NCI-H146 treated with DMSO at 0.1 percent for 48 hours (cell line): ENCODE measurements at regions not wholly inside any gene's neighbourhood (a gene's known extent, or its start where the extent isn't known, plus 50 kb on each side); places are given as distances from the start of the nearest gene placed in this dataset.
"Not testable (repeated sequence)": the region's sequence is repeated elsewhere in the genome, so short reads cannot be mapped to it uniquely, and the experiment has no call there.

ENCODE experiments used
- DNase-seq: peaks from one replicate; lab custom pipeline; 2025; ENCODE audit not compliant: unreplicated experiment; lab: John Stamatoyannopoulos, UW

DNA sequence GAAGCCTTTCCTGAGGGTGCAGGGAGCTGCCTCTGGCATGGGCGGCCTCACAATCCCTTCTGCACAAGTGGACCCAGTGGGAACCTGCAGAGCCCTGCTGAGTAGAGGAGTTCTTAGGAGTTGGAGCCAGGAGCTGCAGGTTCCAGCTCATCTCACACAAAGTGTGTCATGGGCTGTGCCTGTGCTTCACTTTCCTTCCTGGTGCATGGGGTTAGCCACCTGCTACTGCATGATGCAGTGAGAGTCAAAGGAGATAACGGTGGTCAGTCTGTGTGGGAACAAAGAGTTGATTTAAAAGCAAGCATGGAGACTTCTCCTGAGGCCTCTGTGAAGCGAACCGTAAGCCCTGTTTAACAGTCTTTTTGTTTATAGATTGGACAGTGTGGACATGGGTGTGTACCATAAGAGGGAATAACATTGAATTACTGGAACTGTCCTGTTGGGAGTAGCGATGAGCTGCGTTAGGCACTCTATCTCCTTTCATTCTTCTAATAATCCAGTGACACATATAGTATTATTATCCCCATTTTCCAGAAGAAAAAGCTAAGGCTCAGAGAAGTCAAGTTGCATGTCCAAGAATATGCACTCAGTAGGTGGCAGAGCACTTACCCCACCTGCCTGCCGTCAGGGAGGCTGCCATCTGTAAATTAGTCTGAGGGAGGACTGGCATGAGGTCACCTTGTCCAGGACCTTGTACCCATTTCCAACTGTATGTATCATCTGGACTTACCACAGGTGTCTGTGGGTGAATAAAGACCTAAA is 68.7 kb upstream of the PRR23C start:
- no peak for DNase-seq

DNA sequence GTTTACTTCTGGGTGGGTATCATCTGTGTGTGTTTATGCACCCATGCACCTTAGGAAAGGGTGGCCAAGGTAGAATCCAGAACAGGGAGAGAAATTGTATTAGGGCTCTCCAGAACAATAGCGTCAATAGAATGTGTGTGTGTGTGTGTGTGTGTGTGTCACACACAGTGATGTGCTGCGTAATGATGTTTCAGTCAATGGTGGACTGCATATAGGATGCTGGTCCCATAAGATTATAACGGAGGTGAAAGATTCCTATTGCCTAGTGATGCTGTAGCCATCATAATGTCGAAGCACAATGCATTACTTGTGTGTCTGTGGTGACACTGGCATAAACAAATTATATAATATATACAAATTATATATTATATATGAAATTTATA is 69.3 kb upstream of the PRR23C start:
- no peak for DNase-seq

DNA sequence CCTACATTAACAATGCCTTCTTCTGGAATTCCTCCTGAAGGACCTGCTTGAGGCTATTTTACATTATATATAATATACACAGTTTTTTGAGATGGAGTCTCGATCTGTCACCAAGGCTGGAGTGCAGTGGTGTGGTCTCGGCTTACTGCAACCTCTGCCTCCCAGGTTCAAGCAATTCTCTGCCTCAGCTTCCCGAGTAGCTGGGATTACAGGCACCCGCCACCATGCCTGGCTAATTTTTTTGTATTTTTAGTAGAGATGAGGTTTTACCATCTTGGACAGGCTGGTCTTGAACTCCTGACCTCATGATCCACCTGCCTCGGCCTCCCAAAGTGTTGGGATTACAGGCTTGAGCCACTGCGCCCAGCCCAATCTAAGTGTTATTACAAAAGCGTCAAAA is 71.9 kb upstream of the PRR23C start:
- not testable (repeated sequence) for DNase-seq

DNA sequence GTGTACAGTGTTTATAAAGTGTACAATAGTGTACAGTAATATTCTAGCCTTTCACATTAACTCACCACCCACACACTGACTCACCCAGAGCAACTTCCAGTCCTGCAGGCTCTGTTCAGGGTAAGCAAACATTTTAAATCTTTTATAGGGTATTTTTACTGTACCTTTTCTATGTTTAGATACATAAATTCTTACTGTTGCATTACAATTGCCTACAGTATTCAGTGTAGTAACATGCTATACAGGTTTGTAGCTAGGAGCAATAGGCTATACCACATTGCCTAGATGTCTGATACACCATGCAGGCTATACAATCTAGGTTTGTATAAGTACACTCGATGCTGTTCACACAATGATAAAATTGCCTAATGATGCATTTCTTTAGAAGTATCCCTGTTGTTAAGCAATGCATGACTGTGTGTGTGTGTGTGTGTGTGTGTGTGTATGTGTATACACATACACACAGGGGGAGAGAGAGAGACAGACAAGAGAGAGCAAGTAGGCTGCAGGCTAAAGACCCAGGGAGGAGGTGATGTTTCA is 72.5 kb upstream of the PRR23C start:
- no peak for DNase-seq

DNA sequence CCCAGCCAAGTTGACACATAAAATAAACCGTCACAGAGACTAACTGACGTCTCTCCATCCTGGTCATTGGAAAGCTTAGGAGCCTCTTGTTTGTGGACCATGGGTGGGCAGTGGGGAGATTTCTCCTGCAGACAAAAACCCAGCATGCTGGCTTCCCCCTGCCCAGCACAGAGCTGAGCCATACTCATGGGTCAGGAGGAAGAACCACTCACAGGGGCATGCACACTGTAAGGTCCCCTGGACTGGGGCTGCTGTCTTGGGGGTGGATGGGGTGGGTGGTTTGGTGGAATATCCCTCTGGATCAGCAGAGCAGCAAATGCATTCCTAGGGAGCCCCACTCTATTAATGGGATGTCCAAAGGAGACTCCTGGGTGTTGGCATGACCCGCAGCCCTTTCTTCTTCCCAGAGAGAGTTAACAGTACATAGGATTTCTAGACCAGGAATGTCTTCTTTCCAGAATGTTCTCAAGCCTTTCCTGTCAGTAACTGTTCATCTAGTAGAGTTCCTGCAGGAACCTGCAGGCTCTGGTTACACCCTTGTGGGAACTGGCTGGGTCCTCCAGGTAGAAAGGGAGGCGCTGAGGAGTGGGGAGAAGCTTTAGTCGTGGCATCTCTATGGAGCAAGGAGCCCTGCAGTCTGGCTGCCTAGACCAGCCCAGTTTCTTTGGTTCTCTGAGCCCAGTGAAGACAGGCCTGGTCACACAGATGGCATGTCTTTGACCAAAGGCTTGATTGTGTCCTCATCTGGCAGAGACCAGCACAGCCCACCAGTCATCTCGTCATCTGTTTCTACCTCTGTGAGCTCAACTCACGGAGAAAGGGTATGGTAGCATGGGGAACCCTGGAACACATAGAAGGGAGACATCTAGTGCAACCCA is 73.4 kb upstream of the PRR23C start:
- DNase-seq = no peak

DNA sequence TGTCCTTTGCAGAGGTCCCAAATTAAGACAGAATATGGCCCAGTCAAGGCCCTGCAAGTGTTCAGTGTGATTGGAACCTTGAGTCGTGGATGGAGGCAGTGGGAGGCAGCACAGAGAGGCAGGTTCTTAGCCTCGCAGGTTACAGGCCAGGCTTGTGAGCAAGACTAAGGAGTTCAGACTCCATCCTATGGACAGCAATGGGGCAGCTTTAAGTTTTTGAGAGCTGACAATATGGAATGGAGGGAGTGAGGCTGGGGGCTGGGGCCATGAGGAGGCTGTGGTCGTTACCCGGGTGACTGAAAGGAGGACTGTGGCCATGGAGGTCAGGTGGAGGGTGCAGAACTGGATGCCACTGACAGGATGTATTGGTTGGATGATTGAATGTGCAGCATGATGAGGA is 74.1 kb upstream of the PRR23C start:
- DNase-seq = no peak

DNA sequence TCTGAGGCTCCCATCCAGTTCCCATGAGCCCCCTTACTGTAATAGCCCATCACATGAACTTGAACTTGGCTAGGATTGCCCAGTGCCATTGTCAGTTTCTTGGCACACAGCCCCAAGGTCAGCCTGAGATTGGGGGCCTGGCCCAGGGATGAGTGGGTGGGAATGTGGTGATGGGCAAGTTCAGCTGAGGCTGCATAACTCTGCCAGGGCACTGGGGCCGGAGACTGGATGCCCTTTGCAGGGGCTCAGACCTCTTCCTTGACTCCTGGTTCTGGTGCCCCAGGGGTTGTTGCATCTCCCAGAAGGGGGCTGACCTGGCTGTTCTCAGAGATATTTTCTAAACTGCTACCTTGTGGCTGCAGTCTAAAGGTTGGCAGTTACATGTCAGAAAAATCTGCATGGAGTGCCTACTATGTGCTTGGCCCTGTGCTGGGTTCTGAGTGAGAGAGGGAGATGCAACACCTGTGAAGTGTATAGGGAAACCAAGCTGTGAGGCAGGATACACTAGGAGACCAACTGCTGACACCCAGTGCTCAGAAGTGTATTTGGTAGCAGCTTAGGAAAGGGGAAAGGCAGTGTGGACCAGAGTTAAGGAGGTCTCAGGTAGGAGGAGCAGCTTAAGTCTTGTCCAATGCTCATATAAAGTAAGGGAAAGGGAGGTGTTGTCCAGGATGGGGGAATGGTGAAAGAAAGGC is 74.8 kb upstream of the PRR23C start:
- no peak for DNase-seq

DNA sequence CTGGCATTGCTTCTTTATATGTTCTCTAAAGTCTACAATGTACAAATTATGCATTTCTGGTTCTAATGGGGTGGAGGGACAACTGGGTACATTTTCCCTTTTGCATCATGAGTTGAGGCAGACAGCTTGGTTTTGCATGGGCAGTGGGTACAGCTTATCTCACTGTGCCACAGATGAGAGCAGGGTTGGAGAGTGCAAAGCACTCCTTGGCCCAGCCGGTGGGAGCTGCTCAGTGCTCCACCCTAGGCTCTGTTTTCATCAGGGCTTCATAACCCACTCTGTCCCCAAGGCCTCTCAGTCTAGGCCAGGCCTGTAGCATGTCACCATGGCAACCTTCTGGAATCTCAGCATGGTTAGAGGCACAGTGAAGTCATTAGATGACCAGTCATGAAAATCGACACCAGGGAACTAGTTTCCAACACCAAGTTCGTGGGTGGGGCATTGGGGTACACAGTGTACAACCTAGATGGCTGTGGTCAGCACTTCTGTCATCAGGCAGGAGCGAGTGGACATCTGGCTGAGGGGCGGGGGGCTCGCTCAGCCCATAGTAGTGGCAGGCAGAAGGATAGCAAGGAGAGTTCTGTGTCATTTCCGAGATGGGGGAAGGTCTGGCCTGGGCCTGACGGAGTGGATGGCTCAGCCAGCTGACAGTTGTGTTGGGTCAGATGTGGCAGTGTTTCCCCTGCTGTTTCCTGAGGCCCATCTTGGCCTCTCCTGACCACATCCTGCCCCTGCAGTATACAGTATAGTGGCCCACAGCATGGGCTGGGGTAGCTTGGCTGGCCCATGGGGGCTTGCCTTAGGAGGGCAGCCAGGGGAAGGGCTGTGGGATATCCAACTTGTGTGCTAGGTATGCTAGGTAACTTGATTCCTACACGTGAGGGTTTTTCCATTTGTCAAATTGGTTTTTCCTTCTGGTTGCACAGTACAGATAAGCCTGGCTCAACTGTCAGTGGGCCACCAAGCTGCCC is 75.7 kb upstream of the PRR23C start:
- no peak for DNase-seq

DNA sequence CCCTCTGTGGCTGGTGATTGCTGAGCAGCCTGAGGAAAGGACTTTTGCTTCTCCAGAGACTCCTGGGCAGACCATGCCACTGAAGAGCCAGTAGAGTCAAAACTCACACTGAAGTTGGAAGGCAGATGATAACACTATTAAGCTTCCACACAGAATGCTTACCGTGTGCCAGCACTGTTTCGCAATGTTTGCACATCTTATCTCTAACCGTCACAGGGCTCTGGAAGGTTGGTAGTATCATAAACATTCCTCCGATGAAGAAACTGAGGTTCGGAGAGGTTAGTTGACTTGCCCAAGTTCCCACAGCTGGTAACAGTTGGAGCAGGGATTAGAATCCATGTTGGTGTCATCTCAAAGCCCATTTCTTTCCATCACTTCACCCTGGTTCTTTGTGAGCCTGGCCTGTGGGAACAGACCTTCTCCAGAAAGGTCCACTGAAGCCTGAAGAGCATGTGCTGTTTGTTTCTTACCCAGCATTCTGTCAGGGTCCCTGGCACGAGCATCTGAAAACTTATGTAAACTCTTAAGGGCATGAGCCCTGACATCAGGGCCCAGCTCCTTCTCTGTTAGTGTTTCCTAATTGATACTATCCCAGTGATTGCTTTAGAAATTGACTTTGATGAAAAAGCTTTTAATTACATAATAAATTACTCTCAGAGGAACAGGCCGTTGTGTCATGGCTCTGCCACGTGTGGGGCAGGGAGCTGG is 77.0 kb upstream of the PRR23C start:
- DNase-seq = no peak

DNA sequence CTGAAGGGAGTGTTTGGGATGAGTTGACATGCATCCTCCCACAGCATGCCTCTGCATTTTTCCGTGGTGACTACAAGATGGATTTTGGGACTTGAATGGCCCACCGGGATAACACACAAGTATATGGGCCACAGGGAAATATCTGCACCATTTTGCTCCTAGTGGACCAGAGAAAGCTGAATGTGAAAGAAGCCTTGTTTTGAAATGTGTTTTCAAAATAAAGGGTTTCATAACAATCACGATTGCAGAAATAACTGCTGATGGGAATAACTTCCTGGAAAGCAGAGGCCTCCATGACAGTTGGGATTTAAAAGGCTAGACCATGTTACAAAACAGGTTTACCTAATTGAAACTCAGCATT is 77.5 kb upstream of the PRR23C start:
- DNase-seq = no peak

DNA sequence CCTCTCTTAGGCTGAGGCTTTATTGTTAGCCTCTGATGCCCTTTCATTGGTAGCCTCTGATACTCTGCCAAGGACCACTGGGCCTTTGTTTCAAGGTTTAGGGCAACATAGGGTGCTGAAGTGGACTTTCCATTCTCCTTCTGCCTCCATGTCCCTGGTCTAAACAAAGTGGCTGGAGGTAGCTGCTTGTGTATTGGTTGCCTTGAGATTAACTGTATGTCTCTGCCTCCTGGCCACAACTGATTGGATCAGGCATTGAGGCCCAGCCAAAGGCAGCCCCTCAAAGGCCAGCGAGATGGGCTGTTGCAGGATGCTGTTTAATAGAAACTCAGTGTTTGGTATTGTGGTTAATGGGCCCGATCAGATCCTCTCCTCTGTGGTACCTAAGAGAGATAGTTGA is 77.9 kb upstream of the PRR23C start:
- DNase-seq = no peak

DNA sequence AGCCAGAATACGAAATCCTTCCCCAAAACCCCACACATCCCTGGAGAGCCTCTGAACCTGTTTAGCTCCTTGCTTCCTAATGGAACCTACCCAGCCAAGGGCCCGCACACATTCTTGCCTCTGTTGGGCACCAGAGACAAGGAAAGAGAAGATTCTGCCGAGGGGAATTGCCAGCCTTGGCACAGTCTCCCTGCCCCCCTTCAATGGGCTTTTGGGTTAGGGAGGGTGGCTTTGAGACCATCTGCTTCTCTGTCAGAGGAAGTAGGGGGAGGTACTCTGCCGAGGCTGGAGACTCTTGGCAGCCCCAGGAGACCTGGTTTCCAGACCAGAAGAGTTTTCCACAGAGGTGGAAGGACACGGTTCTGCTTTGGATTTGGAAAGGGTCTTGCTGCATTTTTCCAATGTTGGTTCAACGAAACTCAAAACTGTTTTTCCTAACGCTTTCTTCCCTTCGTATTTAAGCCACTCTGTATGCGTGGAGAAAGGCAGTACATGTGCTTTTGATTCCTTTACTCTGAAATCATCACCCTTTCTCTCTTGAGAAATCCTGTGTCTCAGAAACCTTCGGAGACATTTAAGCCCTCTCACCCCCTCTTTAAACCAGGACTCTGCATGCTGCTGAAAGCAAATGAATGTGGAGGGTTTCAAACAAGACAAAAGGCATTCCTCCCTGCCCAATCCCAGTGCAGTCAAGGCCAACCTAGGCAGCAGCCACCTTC is 78.8 kb upstream of the PRR23C start:
- no peak for DNase-seq

DNA sequence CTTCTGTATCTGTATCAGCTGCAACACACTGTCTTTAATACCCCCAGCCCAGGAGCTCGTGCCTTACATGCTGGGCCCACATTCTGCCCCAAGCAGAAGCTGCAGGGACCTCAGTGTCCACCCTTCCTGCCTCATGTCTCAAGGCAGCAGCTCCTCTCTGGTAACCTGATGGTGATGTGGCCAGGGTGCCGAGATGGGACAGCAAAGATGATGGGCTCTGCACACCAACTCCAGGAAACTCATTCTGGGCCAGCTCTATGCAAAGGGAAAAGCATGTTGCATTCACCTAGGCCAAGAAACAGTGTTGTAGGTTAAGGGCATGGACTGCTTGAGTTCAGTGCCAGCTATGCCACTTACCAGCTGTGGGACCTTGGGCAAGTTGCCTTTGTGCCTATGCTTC is 79.5 kb upstream of the PRR23C start:
- DNase-seq = no peak

DNA sequence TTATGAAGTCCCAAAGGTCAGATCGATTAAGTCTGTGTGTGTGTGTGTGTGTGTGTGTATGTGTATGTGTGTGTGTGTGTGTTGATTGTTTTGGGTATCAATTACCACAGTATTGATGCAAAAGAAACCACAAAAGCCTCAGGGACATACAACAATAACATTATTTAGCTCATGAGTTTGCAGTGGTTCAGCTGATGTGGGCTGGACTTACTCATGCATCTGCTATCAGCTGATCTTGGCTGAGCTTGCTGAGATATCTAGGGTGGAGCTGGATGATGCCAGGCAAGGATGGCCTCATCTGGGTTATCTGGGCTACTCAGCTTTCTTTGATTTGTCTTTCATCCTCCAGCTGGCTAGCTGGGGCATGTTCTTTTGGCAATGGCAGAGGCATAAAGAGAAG is 82.4 kb upstream of the PRR23C start:
- no peak for DNase-seq

DNA sequence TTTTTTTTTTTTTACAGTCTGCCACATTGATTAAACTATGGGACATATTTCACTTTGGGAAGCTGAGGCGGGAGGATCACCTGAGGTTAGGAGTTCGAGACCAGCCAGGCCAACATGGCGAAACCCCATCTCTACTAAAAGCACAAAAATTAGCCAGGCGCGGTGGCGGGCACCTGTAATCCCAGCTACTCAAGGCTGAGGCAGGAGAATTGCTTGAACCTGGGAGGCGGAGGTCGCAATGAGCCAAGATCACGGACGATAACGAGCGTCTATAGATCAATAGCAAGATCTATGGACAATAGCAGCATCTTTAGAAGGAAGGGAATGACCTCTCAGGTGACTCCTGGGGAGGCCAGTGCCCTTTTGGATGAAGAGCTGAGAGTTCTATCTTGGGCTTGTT is 82.9 kb upstream of the PRR23C start:
- not testable (repeated sequence) for DNase-seq

DNA sequence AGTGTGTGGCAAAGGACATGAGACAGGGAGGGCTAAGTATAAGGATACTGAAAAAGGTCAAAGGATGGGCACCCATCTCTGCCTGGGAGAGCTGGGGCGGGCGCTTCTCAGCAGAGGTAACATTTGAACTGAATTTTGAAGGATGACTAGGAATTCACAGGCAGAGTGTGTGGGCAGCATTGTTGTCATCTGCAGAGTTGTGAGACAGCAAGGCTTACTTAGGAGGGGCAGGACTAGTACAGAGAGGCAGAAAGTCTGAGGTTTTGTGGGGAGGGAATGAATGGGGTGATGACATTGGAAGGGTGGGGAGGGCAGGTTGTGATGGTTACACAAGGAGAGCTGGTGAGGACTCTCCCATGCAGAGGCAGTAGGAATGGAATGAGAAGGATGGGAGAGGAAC is 84.1 kb upstream of the PRR23C start:
- DNase-seq = no peak

DNA sequence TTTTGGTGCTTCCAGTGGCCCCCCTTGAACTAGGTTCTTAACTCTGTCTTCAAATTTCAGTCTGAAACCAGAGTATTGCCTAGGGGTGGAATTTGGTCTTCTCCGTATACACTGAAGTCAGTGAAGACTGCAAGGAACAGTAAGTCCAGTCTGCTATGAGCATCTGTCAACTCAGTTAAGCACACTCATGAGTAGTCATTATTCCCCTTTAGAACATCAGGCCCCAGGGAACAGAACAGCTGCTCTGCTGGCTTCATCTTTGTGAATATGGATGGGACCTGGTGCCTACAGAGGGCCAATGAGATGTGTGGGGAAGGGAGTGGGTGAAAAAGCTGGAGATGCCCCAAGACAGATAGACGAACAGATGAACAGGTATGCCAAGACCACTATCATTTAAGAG is 85.2 kb upstream of the PRR23C start:
- no peak for DNase-seq

DNA sequence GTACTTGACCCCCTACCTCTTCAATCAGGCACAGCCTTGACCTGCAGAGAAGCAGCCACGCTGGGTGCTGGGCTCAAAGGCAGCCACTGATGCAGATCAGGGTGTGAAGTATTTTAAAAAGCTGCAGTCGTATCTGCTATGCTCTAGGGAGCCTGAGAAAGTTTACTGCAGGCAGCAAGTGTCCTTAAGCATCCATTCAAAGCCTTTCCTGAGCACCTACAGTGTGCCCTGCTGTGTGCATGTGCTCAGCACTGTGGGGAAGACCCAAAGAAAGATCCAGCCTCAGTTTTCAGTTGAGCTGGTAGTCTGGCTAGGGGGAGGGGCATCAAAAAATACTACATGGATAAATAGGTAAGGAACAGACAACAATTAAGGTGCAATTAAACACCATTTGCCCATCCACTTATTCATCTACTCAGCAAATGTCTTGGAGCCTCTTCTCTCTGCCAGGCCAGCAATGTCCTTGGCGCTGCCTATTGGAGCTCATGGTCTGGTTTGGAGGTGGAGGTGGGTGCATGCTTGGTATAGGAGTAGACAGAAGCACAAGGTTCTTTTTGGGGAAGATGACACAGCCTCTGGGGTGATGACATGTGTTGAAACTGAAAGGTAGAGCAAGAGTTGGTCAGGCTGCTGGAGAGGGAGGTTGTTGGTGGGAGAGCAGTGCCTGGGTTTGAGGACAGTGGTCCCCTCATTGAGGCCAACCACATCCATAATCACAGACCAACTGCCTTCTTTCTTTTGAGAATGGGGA is 85.9 kb upstream of the PRR23C start:
- no peak for DNase-seq

DNA sequence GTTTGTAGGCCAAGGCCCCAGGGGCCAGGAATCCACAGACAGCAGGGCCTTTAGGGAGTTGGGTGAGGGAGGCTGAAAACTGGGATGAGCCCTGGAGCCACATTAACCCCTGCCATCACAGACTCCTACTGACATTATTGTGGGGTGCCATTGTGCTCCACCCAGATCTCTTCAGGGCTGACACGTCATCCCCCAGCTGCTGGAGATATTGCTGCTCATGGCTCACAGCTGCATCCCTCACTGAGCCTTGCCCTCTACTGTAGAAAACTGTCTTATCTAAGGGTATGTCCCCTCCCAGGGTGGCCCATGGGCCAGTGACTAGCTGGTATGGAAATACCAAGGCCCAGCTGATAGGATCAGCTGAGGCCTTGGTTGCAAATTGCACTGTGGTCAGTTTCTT is 87.3 kb upstream of the PRR23C start:
- no peak for DNase-seq
